Neural cell (in vitro differentiated cells): ENCODE measurements at regions not wholly inside any gene's neighbourhood (a gene's known extent, or its start where the extent isn't known, plus 50 kb on each side); places are given as distances from the start of the nearest gene placed in this dataset.

Experiments used
- H2AFZ ChIP-seq: fragments of 200-600, 300-800 bp; sonication (generic), shearing (Covaris generic); 2 replicates; pipeline ENCODE4 v1.6.0; 2014; ENCODE audit warnings: low read depth, mild to moderate bottlenecking, antibody characterized with exemption, low read length, moderate library complexity
- H3F3A ChIP-seq: fragments of 200-600 bp; shearing (Covaris generic); 2 replicates; pipeline ENCODE4 v1.6.1; 2016; ENCODE audit warnings: mild to moderate bottlenecking, moderate library complexity, mixed read lengths, antibody characterized with exemption, low read length; ENCODE audit not compliant: insufficient read depth, poor library complexity, severe bottlenecking
- H3K27ac ChIP-seq: fragments of 200-600, 300-800 bp; sonication (generic), shearing (Covaris generic); 2 replicates; pipeline ENCODE4 v1.5.1; 2014; ENCODE audit warnings: mild to moderate bottlenecking, low read length, moderate library complexity
- H3K27me3 ChIP-seq: fragments of 300-800, 200-600 bp; sonication (generic), shearing (Covaris generic); 2 replicates; pipeline ENCODE4 v1.6.0; 2014; ENCODE audit warnings: mild to moderate bottlenecking, low read depth, low read length, moderate library complexity; ENCODE audit not compliant: insufficient read depth
- H3K36me3 ChIP-seq: fragments of 300-800, 200-600 bp; sonication (generic), shearing (Covaris generic); 2 replicates; pipeline ENCODE4 v1.5.1; 2014; ENCODE audit warnings: mild to moderate bottlenecking, antibody characterized with exemption, low read length, moderate library complexity; ENCODE audit not compliant: insufficient read depth
- H3K4me2 ChIP-seq: fragments of 300-800, 200-600 bp; sonication (generic), shearing (Covaris generic); 2 replicates; pipeline ENCODE4 v1.6.0; 2014; ENCODE audit warnings: mild to moderate bottlenecking, low read length
- H3K4me3 ChIP-seq: fragments of 300-800, 200-600 bp; sonication (generic), shearing (Covaris generic); 2 replicates; pipeline ENCODE4 v1.5.1; 2014; ENCODE audit warnings: mild to moderate bottlenecking, low read length, moderate library complexity
- H3K79me2 ChIP-seq: fragments of 200-600 bp; shearing (Covaris generic); replicated peaks from 2 replicates; pipeline ENCODE4 v1.6.0; 2014; ENCODE audit warnings: mild to moderate bottlenecking, low read length, moderate library complexity; ENCODE audit not compliant: insufficient read depth
- H3K9ac ChIP-seq: fragments of 300-800, 200-600 bp; sonication (generic), shearing (Covaris generic); 2 replicates; pipeline ENCODE4 v1.6.1; 2016; ENCODE audit warnings: mild to moderate bottlenecking, low read length, mixed read lengths
- H3K9me2 ChIP-seq: fragments of 200-600 bp; shearing (Covaris generic); 2 replicates; pipeline ENCODE4 v1.6.1; 2016; ENCODE audit warnings: mild to moderate bottlenecking, low read length, mixed read lengths; ENCODE audit not compliant: insufficient read depth
- H3K9me3 ChIP-seq: fragments of 200-600, 300-800 bp; sonication (generic), shearing (Covaris generic); 2 replicates; pipeline ENCODE4 v1.6.1; 2016; ENCODE audit warnings: mild to moderate bottlenecking, mixed run types, low read length, moderate library complexity, mixed read lengths
- H4K20me1 ChIP-seq: fragments of 200-600 bp; shearing (Covaris generic); 2 replicates; pipeline ENCODE4 v1.6.1; 2016; ENCODE audit warnings: mild to moderate bottlenecking, mixed run types; ENCODE audit not compliant: insufficient read depth
- EP300 ChIP-seq: fragments of 450-650 bp; conservative IDR thresholded peaks from 2 replicates; pipeline ENCODE4 v1.6.1; 2014; ENCODE audit warnings: antibody characterized with exemption, mild to moderate bottlenecking, moderate library complexity; ENCODE audit not compliant: poor library complexity, severe bottlenecking
- EZH2 ChIP-seq: fragments of 200-600, 300-800 bp; shearing (Covaris generic), sonication (generic); IDR thresholded peaks from 2 replicates; pipeline ENCODE4 v1.6.1; 2014; ENCODE audit warnings: antibody characterized with exemption, low read length, borderline replicate concordance, mild to moderate bottlenecking; ENCODE audit not compliant: insufficient read depth, poor library complexity, severe bottlenecking
- MXI1 ChIP-seq: fragments of 450-650 bp; conservative IDR thresholded peaks from 2 replicates; pipeline ENCODE4 v1.6.1; 2014; ENCODE audit warnings: antibody characterized with exemption, mild to moderate bottlenecking; ENCODE audit not compliant: poor library complexity, severe bottlenecking
- POLR2AphosphoS5 ChIP-seq: IDR thresholded peaks from 2 replicates; pipeline ENCODE4 v1.6.1; 2012
- RAD21 ChIP-seq: fragments of 450-650 bp; conservative IDR thresholded peaks from 2 replicates; pipeline ENCODE4 v1.6.1; 2014; ENCODE audit warnings: antibody characterized with exemption, mild to moderate bottlenecking, moderate library complexity
- REST ChIP-seq: IDR thresholded peaks from 2 replicates; pipeline ENCODE4 v1.6.1; 2012; ENCODE audit warnings: borderline replicate concordance
- SMC3 ChIP-seq: fragments of 450-650 bp; conservative IDR thresholded peaks from 2 replicates; pipeline ENCODE4 v1.6.1; 2014; ENCODE audit warnings: antibody characterized with exemption, mild to moderate bottlenecking, moderate library complexity; ENCODE audit not compliant: poor library complexity
- TAF1 ChIP-seq: IDR thresholded peaks from 2 replicates; pipeline ENCODE4 v1.6.1; 2012; ENCODE audit warnings: low read depth
- TF ChIP-seq, protein P1 (sequence below): fragments of 450-650 bp; IDR thresholded peaks from 2 replicates; pipeline ENCODE4 v1.5.1; 2014; ENCODE audit warnings: antibody characterized with exemption, mild to moderate bottlenecking, moderate library complexity; ENCODE audit not compliant: poor library complexity, severe bottlenecking

- H2AFZ ChIP-seq, result no peak overlapping the region
- no peaks in the 10 kb centered on the region for H3K79me2 ChIP-seq
- TF ChIP-seq RAD21, result no peak
- no peak for TF ChIP-seq EP300
- no peak for TF ChIP-seq MXI1
- no peak for TF ChIP-seq EZH2
- TF ChIP-seq POLR2AphosphoS5, result no peak
- no peak for TF ChIP-seq SMC3
- no peak for TF ChIP-seq TAF1
- no peak for TF ChIP-seq REST
- TF ChIP-seq, protein P1, sequence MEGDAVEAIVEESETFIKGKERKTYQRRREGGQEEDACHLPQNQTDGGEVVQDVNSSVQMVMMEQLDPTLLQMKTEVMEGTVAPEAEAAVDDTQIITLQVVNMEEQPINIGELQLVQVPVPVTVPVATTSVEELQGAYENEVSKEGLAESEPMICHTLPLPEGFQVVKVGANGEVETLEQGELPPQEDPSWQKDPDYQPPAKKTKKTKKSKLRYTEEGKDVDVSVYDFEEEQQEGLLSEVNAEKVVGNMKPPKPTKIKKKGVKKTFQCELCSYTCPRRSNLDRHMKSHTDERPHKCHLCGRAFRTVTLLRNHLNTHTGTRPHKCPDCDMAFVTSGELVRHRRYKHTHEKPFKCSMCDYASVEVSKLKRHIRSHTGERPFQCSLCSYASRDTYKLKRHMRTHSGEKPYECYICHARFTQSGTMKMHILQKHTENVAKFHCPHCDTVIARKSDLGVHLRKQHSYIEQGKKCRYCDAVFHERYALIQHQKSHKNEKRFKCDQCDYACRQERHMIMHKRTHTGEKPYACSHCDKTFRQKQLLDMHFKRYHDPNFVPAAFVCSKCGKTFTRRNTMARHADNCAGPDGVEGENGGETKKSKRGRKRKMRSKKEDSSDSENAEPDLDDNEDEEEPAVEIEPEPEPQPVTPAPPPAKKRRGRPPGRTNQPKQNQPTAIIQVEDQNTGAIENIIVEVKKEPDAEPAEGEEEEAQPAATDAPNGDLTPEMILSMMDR, result no peak
- no peaks in the 10 kb centered on the region for H3K36me3 ChIP-seq
- H3K27me3 ChIP-seq, result no peaks in the 10 kb centered on the region
- H3K9ac ChIP-seq, result no peak overlapping the region
- H3K4me3 ChIP-seq, result no peak overlapping the region
- H3K9me2 ChIP-seq, result no peaks in the 10 kb centered on the region
- no peak overlapping the region for H3K27ac ChIP-seq
- no peaks in the 10 kb centered on the region for H4K20me1 ChIP-seq
- no peak overlapping the region for H3K4me2 ChIP-seq
- no peaks in the 10 kb centered on the region for H3K9me3 ChIP-seq
- no peaks in the 10 kb centered on the region for H3F3A ChIP-seq
Observed at GRCh38 chr6:67812693-67813092, 822.4 kb upstream of the ADGRB3 start.

DNA sequence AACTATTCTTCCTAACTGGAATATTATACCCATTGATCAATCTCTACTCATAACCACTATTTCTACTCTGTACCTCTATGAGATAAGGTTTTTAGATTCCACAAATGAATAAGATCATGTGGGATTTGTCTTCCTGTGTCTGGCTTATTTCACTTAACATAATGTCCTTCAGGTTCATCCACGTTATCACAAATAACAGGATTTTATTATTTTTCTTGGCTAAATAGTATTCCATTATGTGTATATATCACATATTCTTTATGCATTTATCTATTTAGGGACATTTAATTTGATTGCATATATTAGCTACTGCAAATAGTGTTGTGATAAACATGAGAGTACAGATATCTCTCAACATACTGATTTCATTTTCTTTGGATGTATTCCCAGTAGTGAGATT is 823.0 kb upstream of the ADGRB3 start:
- no peaks in the 10 kb centered on the region for H3K36me3 ChIP-seq
- H3K9me2 ChIP-seq, result no peaks in the 10 kb centered on the region
- no peak overlapping the region for H3K4me2 ChIP-seq
- no peaks in the 10 kb centered on the region for H3K27me3 ChIP-seq
- no peak overlapping the region for H3K9ac ChIP-seq
- no peaks in the 10 kb centered on the region for H3K79me2 ChIP-seq
- no peak overlapping the region for H3K27ac ChIP-seq
- no peak overlapping the region for H3K4me3 ChIP-seq
- H4K20me1 ChIP-seq, result no peaks in the 10 kb centered on the region
- no peaks in the 10 kb centered on the region for H3K9me3 ChIP-seq
- no peak overlapping the region for H2AFZ ChIP-seq
- no peaks in the 10 kb centered on the region for H3F3A ChIP-seq
- TF ChIP-seq RAD21, result no peak
- TF ChIP-seq, protein P1, result no peak
- no peak for TF ChIP-seq POLR2AphosphoS5
- no peak for TF ChIP-seq EP300
- TF ChIP-seq TAF1, result no peak
- no peak for TF ChIP-seq REST
- no peak for TF ChIP-seq EZH2
- TF ChIP-seq SMC3, result no peak
- TF ChIP-seq MXI1, result no peak
